ENCODE measurements at regions not wholly inside any gene's neighbourhood (a gene's known extent, or its start where the extent isn't known, plus 50 kb on each side); places are given as distances from the start of the nearest gene placed in this dataset.

DNA sequence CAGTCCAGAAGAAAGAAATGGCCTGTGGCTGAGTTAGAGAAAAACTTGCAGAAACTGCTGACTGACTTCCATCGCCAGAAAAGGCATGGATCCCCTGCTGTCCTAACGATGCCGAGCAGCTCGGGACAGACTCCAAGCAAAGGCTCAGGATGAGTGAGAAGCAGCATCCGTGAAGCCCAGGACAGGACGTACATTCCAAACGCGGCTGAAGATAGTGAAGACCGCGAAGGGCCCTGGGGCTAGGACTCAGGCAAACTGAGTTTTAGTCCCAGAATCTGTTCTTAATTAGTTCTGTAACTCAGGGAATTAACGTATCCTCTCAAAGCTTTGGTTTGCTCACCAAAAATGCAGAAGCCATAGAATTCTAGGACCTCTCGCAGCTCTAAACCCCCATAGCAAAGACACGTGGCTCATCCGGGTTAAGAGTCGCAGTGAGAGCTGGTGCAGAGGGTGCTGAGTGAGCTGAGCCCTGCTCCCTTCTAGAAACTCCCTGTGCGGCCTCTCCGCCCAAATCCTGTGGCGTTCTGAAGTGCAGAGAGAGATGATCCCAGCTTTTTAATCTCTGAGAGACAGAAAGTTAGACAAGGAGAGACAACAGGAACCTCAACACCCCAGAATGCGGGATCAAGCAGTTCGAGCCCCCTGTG lies 132.9 kb upstream of the THBS2 start:
- TF ChIP-seq EZH2phosphoT487 (IDR thresholded peaks at IDR 0.05; ENCODE audit: borderline replicate concordance, low read length) = no peak
- no peak for TF ChIP-seq EZH2 (IDR thresholded peaks at IDR 0.05; ENCODE audit: low read length, unreplicated experiment)
- no peak for TF ChIP-seq CTCF (conservative IDR thresholded peaks at IDR 0.05; ENCODE audit: low read depth, low read length)

Data from PC-3 (cell line).